Astrocyte of the cerebellum (primary cell): ENCODE measurements at regions not wholly inside any gene's neighbourhood (a gene's known extent, or its start where the extent isn't known, plus 50 kb on each side); places are given as distances from the start of the nearest gene placed in this dataset.
"Not testable (repeated sequence)": the region's sequence is repeated elsewhere in the genome, so short reads cannot be mapped to it uniquely, and the experiment has no call there.

Source experiments
- DNase-seq: peaks from one replicate; pipeline ENCODE4 v3.0.0-alpha.2; 2011; ENCODE audit warnings: low read depth
- H3K4me3 ChIP-seq: 2 replicates; pipeline ENCODE4 v1.5.1; 2011; ENCODE audit warnings: mild to moderate bottlenecking, low read depth, low read length, moderate library complexity
- CTCF ChIP-seq: IDR thresholded peaks from 2 replicates; pipeline ENCODE4 v1.5.1; 2012; ENCODE audit warnings: low read length, low read depth, moderate library complexity, mild to moderate bottlenecking; ENCODE audit errors: missing control alignments
- in situ Hi-C: cut with HindIII; loops from 2 replicates; pipeline ENCODE4 v1.10.0; 2017; ENCODE audit warnings: low sequenced_read_pairs

GRCh38 chr7:142638581-142638980, 110.7 kb upstream of the PRSS1 start:
- no peak overlapping the region for H3K4me3 ChIP-seq
- in situ Hi-C loops = no loop called here
- DNase-seq = no peak
- no peak for TF ChIP-seq CTCF

GRCh38 chr7:142637240-142637639, 112.0 kb upstream of the PRSS1 start:
- no peak overlapping the region for H3K4me3 ChIP-seq
- in situ Hi-C loops = no loop called here
- no peak for DNase-seq
- no peak for TF ChIP-seq CTCF

GRCh38 chr7:142636751-142637150, 112.5 kb upstream of the PRSS1 start:
- no peak for DNase-seq
- TF ChIP-seq CTCF = no peak
- no peak overlapping the region for H3K4me3 ChIP-seq
- in situ Hi-C loops = no loop called here

- H3K4me3 ChIP-seq, in situ Hi-C loops, DNase-seq: not testable (repeated sequence)
Measured at GRCh38 chr7:142636107-142636506, 113.2 kb upstream of the PRSS1 start.

GRCh38 chr7:142632271-142633134, 116.8 kb upstream of the PRSS1 start:
- peak; percentile 47 for DNase-seq
- in situ Hi-C loops = no loop called here
- TF ChIP-seq CTCF = peak; percentile 72
- no peak overlapping the region for H3K4me3 ChIP-seq

- DNase-seq = peak; percentile 43
- no peak for TF ChIP-seq CTCF
- H3K4me3 ChIP-seq = no peak overlapping the region
- in situ Hi-C loops = no loop called here
Measured at GRCh38 chr7:142629588-142630260, 119.5 kb upstream of the PRSS1 start.

GRCh38 chr7:142628945-142629344, 120.3 kb upstream of the PRSS1 start:
- in situ Hi-C loops = no loop called here
- no peak overlapping the region for H3K4me3 ChIP-seq
- TF ChIP-seq CTCF = no peak
- no peak for DNase-seq

- DNase-seq, H3K4me3 ChIP-seq, in situ Hi-C loops: not testable (repeated sequence)
Measured at GRCh38 chr7:142627223-142627622, 122.0 kb upstream of the PRSS1 start.
